ENCODE measurements at regions not wholly inside any gene's neighbourhood (a gene's known extent, or its start where the extent isn't known, plus 50 kb on each side); places are given as distances from the start of the nearest gene placed in this dataset.

DNA sequence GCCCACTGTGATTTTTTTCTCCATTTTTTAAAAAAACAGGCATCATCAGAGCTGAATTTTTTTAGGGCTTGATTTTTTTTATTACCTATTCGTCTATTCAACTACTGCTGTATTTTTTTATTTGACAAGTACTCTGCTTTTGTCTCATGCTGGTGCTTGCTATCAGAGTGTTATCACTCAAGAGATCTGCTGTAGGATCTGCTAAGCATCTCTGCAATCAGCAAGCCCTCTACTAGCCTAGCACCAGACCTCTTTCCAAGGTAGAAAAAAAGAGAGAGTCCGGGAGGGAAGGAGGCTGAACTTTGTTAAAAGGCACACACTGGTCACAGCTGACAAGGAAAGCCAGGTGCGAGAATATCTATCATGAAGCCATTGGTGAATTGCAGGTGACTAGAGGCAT lies 413.8 kb upstream of the CCNH start:
- DNase-seq, result no peak
- peaks cover 5% of the 10 kb centered on the region for H3K9me3 ChIP-seq (replicated peaks)
- H3K27me3 ChIP-seq (ENCODE audit: low read depth), result no peaks in the 10 kb centered on the region
- intact Hi-C loops (cut with micrococcal nuclease), result no loop called here
- H3K27ac ChIP-seq (replicated peaks), result no peak overlapping the region
- H3K4me3 ChIP-seq, result no peak overlapping the region
- H3K4me1 ChIP-seq, result no peaks in the 10 kb centered on the region
- TF ChIP-seq, protein P1, sequence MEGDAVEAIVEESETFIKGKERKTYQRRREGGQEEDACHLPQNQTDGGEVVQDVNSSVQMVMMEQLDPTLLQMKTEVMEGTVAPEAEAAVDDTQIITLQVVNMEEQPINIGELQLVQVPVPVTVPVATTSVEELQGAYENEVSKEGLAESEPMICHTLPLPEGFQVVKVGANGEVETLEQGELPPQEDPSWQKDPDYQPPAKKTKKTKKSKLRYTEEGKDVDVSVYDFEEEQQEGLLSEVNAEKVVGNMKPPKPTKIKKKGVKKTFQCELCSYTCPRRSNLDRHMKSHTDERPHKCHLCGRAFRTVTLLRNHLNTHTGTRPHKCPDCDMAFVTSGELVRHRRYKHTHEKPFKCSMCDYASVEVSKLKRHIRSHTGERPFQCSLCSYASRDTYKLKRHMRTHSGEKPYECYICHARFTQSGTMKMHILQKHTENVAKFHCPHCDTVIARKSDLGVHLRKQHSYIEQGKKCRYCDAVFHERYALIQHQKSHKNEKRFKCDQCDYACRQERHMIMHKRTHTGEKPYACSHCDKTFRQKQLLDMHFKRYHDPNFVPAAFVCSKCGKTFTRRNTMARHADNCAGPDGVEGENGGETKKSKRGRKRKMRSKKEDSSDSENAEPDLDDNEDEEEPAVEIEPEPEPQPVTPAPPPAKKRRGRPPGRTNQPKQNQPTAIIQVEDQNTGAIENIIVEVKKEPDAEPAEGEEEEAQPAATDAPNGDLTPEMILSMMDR (IDR thresholded peaks at IDR 0.05; ENCODE audit: borderline replicate concordance), result no peak
- no peaks in the 10 kb centered on the region for H3K36me3 ChIP-seq

GRCh38 chr5:87825583-87825982 lies 412.9 kb upstream of the CCNH start:
- no peaks in the 10 kb centered on the region for H3K9me3 ChIP-seq (replicated peaks)
- intact Hi-C loops (cut with micrococcal nuclease), result no loop called here
- TF ChIP-seq, protein P1 (IDR thresholded peaks at IDR 0.05; ENCODE audit: borderline replicate concordance), result no peak
- no peak overlapping the region for H3K27ac ChIP-seq (replicated peaks)
- no peaks in the 10 kb centered on the region for H3K4me1 ChIP-seq
- no peaks in the 10 kb centered on the region for H3K27me3 ChIP-seq (ENCODE audit: low read depth)
- no peak for DNase-seq
- no peak overlapping the region for H3K4me3 ChIP-seq
- no peaks in the 10 kb centered on the region for H3K36me3 ChIP-seq

GRCh38 chr5:87807783-87808182 lies 395.1 kb upstream of the CCNH start:
- intact Hi-C loops (cut with micrococcal nuclease), result no loop called here
- H3K27ac ChIP-seq (replicated peaks), result no peak overlapping the region
- H3K9me3 ChIP-seq (replicated peaks), result peaks cover 8% of the 10 kb centered on the region
- no peaks in the 10 kb centered on the region for H3K4me1 ChIP-seq
- TF ChIP-seq, protein P1 (IDR thresholded peaks at IDR 0.05; ENCODE audit: borderline replicate concordance), result no peak
- DNase-seq, result no peak
- no peaks in the 10 kb centered on the region for H3K36me3 ChIP-seq
- H3K4me3 ChIP-seq, result no peak overlapping the region
- H3K27me3 ChIP-seq (ENCODE audit: low read depth), result no peaks in the 10 kb centered on the region

- Histone ChIP-seq H3K9me3 (replicated peaks) (peaks cover 8% of the 10 kb centered on the region), H3K4me1 (no peaks in the 10 kb centered on the region), H3K4me3 (no peak overlapping the region), H3K36me3 (no peaks in the 10 kb centered on the region), H3K27me3 (ENCODE audit: low read depth) (peaks cover 23% of the 10 kb centered on the region), H3K27ac (replicated peaks) (no peak overlapping the region)
- TF ChIP-seq, protein P1 (IDR thresholded peaks at IDR 0.05; ENCODE audit: borderline replicate concordance), result no peak
- intact Hi-C loops (cut with micrococcal nuclease), result no loop called here
- no peak for DNase-seq
Observed at GRCh38 chr5:87803352-87803751, 390.6 kb upstream of the CCNH start.

DNA sequence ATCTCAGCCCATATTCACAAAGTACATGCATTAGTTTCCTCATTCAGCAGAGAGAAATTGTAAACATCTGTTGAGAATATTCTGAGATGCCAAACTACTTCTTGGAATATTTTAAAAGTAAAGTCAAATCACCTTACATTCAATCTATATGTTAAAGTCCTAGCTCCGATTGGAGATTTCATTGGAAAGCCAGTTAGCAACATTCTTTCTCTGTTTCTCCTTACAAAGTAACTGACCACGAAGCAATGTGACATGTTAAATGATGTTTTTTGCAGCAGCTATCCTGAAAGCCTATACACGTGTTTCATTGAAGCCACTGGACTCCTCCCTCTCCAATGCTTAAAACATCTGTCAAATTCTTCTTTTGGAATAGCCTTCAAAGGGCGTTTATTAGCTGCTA lies 379.1 kb upstream of the CCNH start:
- H3K27me3 ChIP-seq (ENCODE audit: low read depth), result peaks cover 54% of the 10 kb centered on the region

More for the DNA sequence above, 379.1 kb upstream of the CCNH start:
- Histone ChIP-seq H3K9me3 (replicated peaks) (no peaks in the 10 kb centered on the region), H3K36me3 (no peaks in the 10 kb centered on the region), H3K4me3 (no peak overlapping the region), H3K4me1 (no peaks in the 10 kb centered on the region), H3K27ac (replicated peaks) (no peak overlapping the region)
- TF ChIP-seq, protein P1 (IDR thresholded peaks at IDR 0.05; ENCODE audit: borderline replicate concordance), result no peak
- intact Hi-C loops (cut with micrococcal nuclease), result no loop called here
- no peak for DNase-seq

All from left ventricle myocardium inferior (tissue), 1 donor.